ENCODE measurements at regions not wholly inside any gene's neighbourhood (a gene's known extent, or its start where the extent isn't known, plus 50 kb on each side); places are given as distances from the start of the nearest gene placed in this dataset.

DNA sequence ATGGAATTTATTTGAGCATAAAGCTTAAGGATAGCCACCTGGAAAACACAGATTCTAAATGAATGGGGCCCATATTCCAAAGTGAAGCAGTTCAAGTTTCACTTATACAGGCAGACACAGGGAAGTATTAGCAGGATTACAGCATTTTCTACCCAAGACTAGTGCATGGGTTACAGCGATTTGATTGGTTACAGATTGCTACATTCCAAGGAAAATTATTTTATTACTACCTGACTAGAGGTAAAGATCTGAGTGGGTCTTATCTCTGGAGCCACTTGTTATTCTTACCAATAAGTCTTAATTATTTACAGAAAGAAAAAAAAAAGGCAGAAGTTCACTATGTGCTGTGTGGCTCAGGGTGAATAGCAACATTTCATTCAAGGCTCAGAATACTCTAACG is 87.4 kb upstream of the ITGB1 start:
- no peak overlapping the region for H3K4me3 ChIP-seq (replicated peaks; ENCODE audit: low read depth, low read length)
- TF ChIP-seq, protein P1, sequence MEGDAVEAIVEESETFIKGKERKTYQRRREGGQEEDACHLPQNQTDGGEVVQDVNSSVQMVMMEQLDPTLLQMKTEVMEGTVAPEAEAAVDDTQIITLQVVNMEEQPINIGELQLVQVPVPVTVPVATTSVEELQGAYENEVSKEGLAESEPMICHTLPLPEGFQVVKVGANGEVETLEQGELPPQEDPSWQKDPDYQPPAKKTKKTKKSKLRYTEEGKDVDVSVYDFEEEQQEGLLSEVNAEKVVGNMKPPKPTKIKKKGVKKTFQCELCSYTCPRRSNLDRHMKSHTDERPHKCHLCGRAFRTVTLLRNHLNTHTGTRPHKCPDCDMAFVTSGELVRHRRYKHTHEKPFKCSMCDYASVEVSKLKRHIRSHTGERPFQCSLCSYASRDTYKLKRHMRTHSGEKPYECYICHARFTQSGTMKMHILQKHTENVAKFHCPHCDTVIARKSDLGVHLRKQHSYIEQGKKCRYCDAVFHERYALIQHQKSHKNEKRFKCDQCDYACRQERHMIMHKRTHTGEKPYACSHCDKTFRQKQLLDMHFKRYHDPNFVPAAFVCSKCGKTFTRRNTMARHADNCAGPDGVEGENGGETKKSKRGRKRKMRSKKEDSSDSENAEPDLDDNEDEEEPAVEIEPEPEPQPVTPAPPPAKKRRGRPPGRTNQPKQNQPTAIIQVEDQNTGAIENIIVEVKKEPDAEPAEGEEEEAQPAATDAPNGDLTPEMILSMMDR (IDR thresholded peaks at IDR 0.05; ENCODE audit: low read depth, low read length, missing control alignments), result no peak
- no peak for DNase-seq (ENCODE audit: extremely low read depth, low read depth)

- DNase-seq (ENCODE audit: extremely low read depth, low read depth), result no peak
- no peak overlapping the region for H3K4me3 ChIP-seq (replicated peaks; ENCODE audit: low read depth, low read length)
- TF ChIP-seq, protein P1 (IDR thresholded peaks at IDR 0.05; ENCODE audit: low read depth, low read length, missing control alignments), result no peak
These were observed 84.5 kb upstream of the ITGB1 start for GRCh38 chr10:33042565-33042964.

DNA sequence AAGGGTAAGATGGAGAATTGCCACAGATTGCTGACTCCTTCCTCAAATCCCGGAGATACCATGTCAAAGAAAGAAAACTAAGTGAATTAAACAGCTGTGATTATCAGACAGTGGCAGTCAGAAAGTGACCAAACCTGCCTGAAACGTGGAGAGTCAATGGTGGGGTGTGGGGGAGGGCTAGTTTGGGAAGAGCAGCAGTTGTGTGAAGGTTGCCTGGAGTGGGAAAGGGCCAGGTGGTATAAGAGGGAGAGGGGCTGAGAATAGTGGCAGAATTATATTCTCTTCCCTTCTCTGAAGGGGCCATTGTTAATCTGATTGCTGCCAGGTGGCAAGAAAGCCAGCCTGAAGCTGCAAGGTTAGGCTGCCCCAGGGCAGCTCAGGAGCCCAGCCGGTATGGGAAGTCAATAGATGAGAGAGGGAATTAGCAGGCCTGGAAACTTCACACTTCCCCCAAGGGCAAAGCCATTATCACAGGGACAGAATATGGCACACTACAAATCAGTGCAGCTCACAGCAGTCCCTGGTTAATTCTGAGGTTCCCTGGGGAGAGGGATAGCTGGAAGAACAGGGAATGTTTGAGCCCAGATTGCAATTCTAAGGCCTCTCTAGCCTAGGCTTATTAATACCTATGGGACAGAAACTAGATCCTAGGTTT is 83.9 kb upstream of the ITGB1 start:
- TF ChIP-seq, protein P1 (IDR thresholded peaks at IDR 0.05; ENCODE audit: low read depth, low read length, missing control alignments), result no peak
- DNase-seq (ENCODE audit: extremely low read depth, low read depth), result no peak
- H3K4me3 ChIP-seq (replicated peaks; ENCODE audit: low read depth, low read length), result no peak overlapping the region

GRCh38 chr10:33040436-33040835 is 82.4 kb upstream of the ITGB1 start:
- TF ChIP-seq, protein P1 (IDR thresholded peaks at IDR 0.05; ENCODE audit: low read depth, low read length, missing control alignments), result no peak
- no peak overlapping the region for H3K4me3 ChIP-seq (replicated peaks; ENCODE audit: low read depth, low read length)
- DNase-seq (ENCODE audit: extremely low read depth, low read depth), result no peak

GRCh38 chr10:33039181-33039580 is 81.2 kb upstream of the ITGB1 start:
- DNase-seq (ENCODE audit: extremely low read depth, low read depth), result no peak
- TF ChIP-seq, protein P1 (IDR thresholded peaks at IDR 0.05; ENCODE audit: low read depth, low read length, missing control alignments), result no peak
- H3K4me3 ChIP-seq (replicated peaks; ENCODE audit: low read depth, low read length), result no peak overlapping the region

- DNase-seq (ENCODE audit: extremely low read depth, low read depth), result no peak
- TF ChIP-seq, protein P1 (IDR thresholded peaks at IDR 0.05; ENCODE audit: low read depth, low read length, missing control alignments), result no peak
- H3K4me3 ChIP-seq (replicated peaks; ENCODE audit: low read depth, low read length), result no peak overlapping the region
These were observed 80.6 kb upstream of the ITGB1 start for GRCh38 chr10:33038672-33039071.

- no peak for DNase-seq (ENCODE audit: extremely low read depth, low read depth)
- H3K4me3 ChIP-seq (replicated peaks; ENCODE audit: low read depth, low read length), result no peak overlapping the region
- TF ChIP-seq, protein P1 (IDR thresholded peaks at IDR 0.05; ENCODE audit: low read depth, low read length, missing control alignments), result no peak
These were observed 79.7 kb upstream of the ITGB1 start for GRCh38 chr10:33037726-33038125.
